PC-3 (cell line): ENCODE measurements at regions not wholly inside any gene's neighbourhood (a gene's known extent, or its start where the extent isn't known, plus 50 kb on each side); places are given as distances from the start of the nearest gene placed in this dataset.
"Not testable (repeated sequence)": the region's sequence is repeated elsewhere in the genome, so short reads cannot be mapped to it uniquely, and the experiment has no call there.

Experiments used
- ATAC-seq: fragments of 200-7000 bp; cut with Tn5 transposase; 2 replicates; pipeline ENCODE4 v1.9.1; 2020; ENCODE audit warnings: mild to moderate bottlenecking, moderate library complexity
- BruUV-seq: library from RNA; stranded (reverse); fragments of 400-500 nt; replicated peaks from 2 replicates; lab custom pipeline; 2021; lab: Mats Ljungman, UMichigan
- CTCF ChIA-PET: fragments of 300-600 bp; sonication (Branson Sonifier 250); formaldehyde crosslinking; loops from one replicate; lab custom pipeline; 2022; ENCODE audit warnings: antibody characterized with exemption; lab: Charles Lee
- POLR2A ChIA-PET: fragments of 300-600 bp; sonication (Branson Sonifier 250); formaldehyde crosslinking; loops from one replicate; lab custom pipeline; 2022; ENCODE audit warnings: antibody characterized with exemption; ENCODE audit not compliant: unreplicated experiment; lab: Charles Lee
- DNase-seq: peaks from one replicate; pipeline ENCODE4 v3.0.0-alpha.2; 2015
- H2AFZ ChIP-seq: fragments of 300-600 bp; sonication (generic); 2 replicates; pipeline ENCODE4 v1.6.0; 2016; ENCODE audit warnings: antibody characterized with exemption, low read length
- H3F3A ChIP-seq: fragments of 300-600 bp; sonication (generic); one replicate; pipeline ENCODE4 v1.6.0; 2017; ENCODE audit warnings: antibody characterized with exemption, low read length, control low read depth, mild to moderate bottlenecking; ENCODE audit not compliant: unreplicated experiment
- H3K27ac ChIP-seq: fragments of 300-600 bp; sonication (generic); 2 replicates; pipeline ENCODE4 v1.5.1; 2016; ENCODE audit warnings: mild to moderate bottlenecking, low read length
- H3K27me3 ChIP-seq: fragments of 300-600 bp; sonication (generic); 2 replicates; pipeline ENCODE4 v1.6.1; 2016; ENCODE audit warnings: low read length, mixed read lengths
- H3K36me3 ChIP-seq: fragments of 300-600 bp; sonication (generic); 2 replicates; pipeline ENCODE4 v1.6.1; 2016; ENCODE audit warnings: low read depth, mixed run types, low read length, mixed read lengths
- H3K4me1 ChIP-seq: fragments of 300-600 bp; sonication (generic); 2 replicates; pipeline ENCODE4 v1.5.1; 2016; ENCODE audit warnings: low read length; ENCODE audit not compliant: insufficient read depth
- H3K4me2 ChIP-seq: fragments of 300-600 bp; sonication (generic); 2 replicates; pipeline ENCODE4 v1.6.0; 2016; ENCODE audit warnings: low read length
- H3K4me3 ChIP-seq: fragments of 300-600 bp; sonication (generic); 2 replicates; pipeline ENCODE4 v1.5.1; 2016; ENCODE audit warnings: mild to moderate bottlenecking, low read length, mixed read lengths
- H3K79me2 ChIP-seq: fragments of 300-600 bp; sonication (generic); 2 replicates; pipeline ENCODE4 v1.6.1; 2017; ENCODE audit warnings: low read length, mixed read lengths
- H3K9ac ChIP-seq: fragments of 300-600 bp; sonication (generic); 2 replicates; pipeline ENCODE4 v1.6.0; 2016; ENCODE audit warnings: mild to moderate bottlenecking, low read length
- H3K9me2 ChIP-seq: fragments of 300-600 bp; sonication (generic); replicated peaks from 2 replicates; pipeline ENCODE4 v1.6.1; 2016; ENCODE audit warnings: mixed run types, low read length, mixed read lengths
- H3K9me3 ChIP-seq: fragments of 300-600 bp; sonication (generic); 2 replicates; pipeline ENCODE4 v1.6.1; 2016; ENCODE audit warnings: low read length, mixed read lengths
- H4K20me1 ChIP-seq: fragments of 300-600 bp; sonication (generic); 2 replicates; pipeline ENCODE4 v1.6.1; 2016; ENCODE audit warnings: low read length, mixed read lengths
- CTCF ChIP-seq: fragments of 300-600 bp; sonication (generic); conservative IDR thresholded peaks from 2 replicates; pipeline ENCODE4 v1.5.1; 2017; ENCODE audit warnings: antibody characterized with exemption, low read depth, mild to moderate bottlenecking, low read length
- EZH2 ChIP-seq: fragments of 300-600 bp; sonication (generic); IDR thresholded peaks from one replicate; pipeline ENCODE4 v1.6.1; 2017; ENCODE audit warnings: antibody characterized with exemption, mild to moderate bottlenecking, low read length; ENCODE audit not compliant: unreplicated experiment
- EZH2phosphoT487 ChIP-seq: fragments of 300-600 bp; sonication (generic); IDR thresholded peaks from 2 replicates; pipeline ENCODE4 v1.6.1; 2018; ENCODE audit warnings: mild to moderate bottlenecking, antibody characterized with exemption, low read length, borderline replicate concordance
- intact Hi-C: fragments of 100-400 bp; cut with micrococcal nuclease; formaldehyde crosslinking; loops from 2 replicates; pipeline ENCODE4 v1.9.0; 2023

DNA sequence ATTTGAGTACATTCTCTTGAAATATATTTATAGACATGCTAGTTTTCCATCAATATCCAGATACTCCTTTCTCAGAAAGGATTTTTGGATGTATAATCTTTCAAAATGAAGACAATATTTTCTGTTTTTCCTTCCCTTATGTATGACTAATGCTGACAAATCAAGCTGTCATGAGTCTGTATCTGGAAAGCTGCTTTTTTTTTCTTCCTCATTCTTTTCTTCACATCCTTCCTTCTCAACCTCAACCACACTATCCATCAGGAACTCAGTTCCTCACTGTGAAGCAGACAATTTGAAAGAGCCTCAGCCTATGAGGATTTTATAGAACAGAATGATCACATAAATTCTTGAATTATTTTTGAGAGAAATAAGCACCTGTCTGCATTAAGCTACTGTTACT, 335.9 kb upstream of the EPHA6 start:
- no peak for TF ChIP-seq EZH2phosphoT487
- TF ChIP-seq CTCF: no peak
- TF ChIP-seq EZH2: no peak
- no peak overlapping the region for H3K9ac ChIP-seq
- peaks cover 12% of the 10 kb centered on the region for H3K4me1 ChIP-seq
- no peak overlapping the region; the same call in 1 of the 2 replicates for H3K4me3 ChIP-seq
- DNase-seq (peak; percentile 76), ATAC-seq (peak; percentile 76)
- H3K27ac ChIP-seq: peak overlapping the region; percentile 41
- H4K20me1 ChIP-seq: no peaks in the 10 kb centered on the region
- intact Hi-C loops: no loop called here
- H3K4me2 ChIP-seq: peak overlapping the region; percentile 7; the same call in 1 of the 2 replicates
- no peaks in the 10 kb centered on the region for H3K79me2 ChIP-seq
- H2AFZ ChIP-seq: no peak overlapping the region
- peaks cover 6% of the 10 kb centered on the region; the same call in 1 of the 2 replicates for H3K9me3 ChIP-seq
- no TSS peak for BruUV-seq
- H3F3A ChIP-seq: no peaks in the 10 kb centered on the region
- ChIA-PET CTCF (interaction anchor here (0.7 kb wide), 1 partner anchor 148 kb away, joined by 3 read pairs; no protein-coding TSS in a partner anchor), POLR2A (interaction anchor here (0.5 kb wide), 1 partner anchor 158 kb away, joined by 3 read pairs; no protein-coding TSS in a partner anchor)
- H3K27me3 ChIP-seq: no peaks in the 10 kb centered on the region
- H3K36me3 ChIP-seq: no peaks in the 10 kb centered on the region
- H3K9me2 ChIP-seq: no peaks in the 10 kb centered on the region

DNA sequence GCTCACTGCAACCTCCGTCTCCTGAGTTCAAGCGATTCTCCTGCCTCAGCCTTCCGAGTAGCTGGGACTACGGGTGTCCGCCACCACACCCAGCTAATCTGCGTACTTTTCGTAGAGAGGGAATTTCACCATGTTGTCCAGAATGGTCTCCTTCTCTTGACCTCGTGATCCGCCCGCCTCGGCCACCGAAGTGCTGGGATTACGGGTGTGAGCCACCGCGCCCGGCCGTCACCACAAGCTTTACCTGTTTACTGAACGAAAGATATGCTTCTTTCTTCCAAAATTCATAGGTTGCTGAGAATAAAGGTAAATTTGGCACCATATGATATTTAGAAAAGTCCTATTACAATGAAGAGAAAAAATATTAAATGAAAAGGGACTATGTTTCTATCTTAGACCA, 333.5 kb upstream of the EPHA6 start:
- Histone ChIP-seq H3K9me2 (no peaks in the 10 kb centered on the region), H3K36me3 (no peaks in the 10 kb centered on the region), H4K20me1 (no peaks in the 10 kb centered on the region), H3K27ac (no peak overlapping the region), H3K27me3 (no peaks in the 10 kb centered on the region), H3K4me3 (no peak overlapping the region), H2AFZ (no peak overlapping the region), H3K4me2 (no peak overlapping the region), H3K4me1 (peaks cover 20% of the 10 kb centered on the region), H3F3A (no peaks in the 10 kb centered on the region), H3K9ac (no peak overlapping the region), H3K9me3 (peaks cover 6% of the 10 kb centered on the region; the same call in 1 of the 2 replicates), H3K79me2 (no peaks in the 10 kb centered on the region)
- no peak for TF ChIP-seq EZH2phosphoT487
- TF ChIP-seq EZH2: no peak
- TF ChIP-seq CTCF: no peak
- ChIA-PET POLR2A (no interaction called here), CTCF (no interaction called here)
- intact Hi-C loops: loop anchor here (5.0 to 10.0 kb wide), 4 partner anchors 114 to 226 kb away; no protein-coding TSS in a partner anchor
- ATAC-seq: no peak
- no peak for DNase-seq
- no TSS peak for BruUV-seq

- H3K36me3 ChIP-seq, H2AFZ ChIP-seq, POLR2A ChIA-PET, H3K9me2 ChIP-seq, H3F3A ChIP-seq, H3K79me2 ChIP-seq, H4K20me1 ChIP-seq, BruUV-seq, H3K9me3 ChIP-seq, H3K27me3 ChIP-seq, H3K4me3 ChIP-seq: not testable (repeated sequence)
- intact Hi-C loops: loop anchor here (5.0 to 10.0 kb wide), 4 partner anchors 112 to 224 kb away; no protein-coding TSS in a partner anchor
- peak overlapping the region; percentile 66; the same call in 1 of the 2 replicates for H3K9ac ChIP-seq
- H3K27ac ChIP-seq: peak overlapping the region; percentile 92
- CTCF ChIA-PET: interaction anchor here (1.1 kb wide), 1 partner anchor 331 kb away, joined by 4 read pairs; no protein-coding TSS in a partner anchor
- H3K4me2 ChIP-seq: peak overlapping the region; percentile 37; the same call in 1 of the 2 replicates
- H3K4me1 ChIP-seq: peaks cover 24% of the 10 kb centered on the region
- ATAC-seq (peak; percentile 78), DNase-seq (peak; percentile 86)
Observed at GRCh38 chr3:96483191-96483590, 331.2 kb upstream of the EPHA6 start.
